ENCODE measurements at regions not wholly inside any gene's neighbourhood (a gene's known extent, or its start where the extent isn't known, plus 50 kb on each side); places are given as distances from the start of the nearest gene placed in this dataset.

DNA sequence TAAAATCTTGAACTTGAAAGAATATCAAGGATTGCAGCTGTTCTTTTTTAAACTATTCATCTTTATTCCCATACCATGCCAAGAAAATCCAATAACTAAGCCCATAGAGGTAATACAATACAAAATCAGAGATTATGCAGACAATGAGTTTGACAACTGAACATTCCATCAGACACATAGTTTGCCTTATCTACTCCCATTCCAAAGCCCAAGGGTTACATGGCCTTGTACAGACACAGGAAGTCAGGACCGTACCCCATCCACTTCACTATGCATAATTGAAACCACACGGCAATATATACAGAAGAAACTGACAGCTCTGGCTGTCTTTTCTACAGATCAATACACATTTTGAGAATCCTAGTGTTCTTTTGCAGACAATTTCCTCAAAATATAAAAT is 181.3 kb downstream of the TMX3 start:
- H3K27ac Mint-ChIP-seq = no peak overlapping the region
- no peak overlapping the region for H3K4me3 Mint-ChIP-seq (ENCODE audit: low read depth)

DNA sequence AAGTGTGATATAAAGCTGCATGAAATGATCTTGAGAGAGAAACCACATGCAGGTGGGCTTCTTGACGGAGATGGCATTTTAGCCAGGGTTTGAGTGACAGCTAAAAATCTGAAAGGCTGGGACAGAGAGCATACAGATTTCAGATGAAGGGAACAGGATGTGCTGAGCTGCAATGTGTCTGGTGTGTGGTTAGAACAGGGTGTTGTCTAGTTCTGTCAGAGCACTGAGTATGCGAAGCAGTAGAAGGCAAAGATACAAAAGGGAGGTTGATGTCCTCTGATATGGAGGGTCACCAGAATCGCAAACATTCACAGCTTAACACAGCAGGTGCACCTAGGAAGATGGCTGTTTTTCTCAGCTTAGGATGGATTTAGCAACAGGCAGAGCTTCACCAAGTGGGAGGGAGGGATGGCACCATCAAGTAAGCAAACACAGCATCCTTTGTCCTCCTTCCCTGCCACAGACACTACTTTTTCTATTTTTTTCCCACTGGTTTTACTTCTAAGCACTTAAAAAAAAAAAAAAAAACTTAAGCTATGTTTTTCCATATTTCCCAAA is 182.5 kb downstream of the TMX3 start:
- Mint-ChIP-seq H3K27ac (no peak overlapping the region), H3K4me3 (ENCODE audit: low read depth) (no peak overlapping the region), H3K36me3 (ENCODE audit: insufficient read depth) (no peaks in the 10 kb centered on the region), H3K4me1 (ENCODE audit: low read depth) (no peaks in the 10 kb centered on the region), H3K9me3 (ENCODE audit: low read depth) (no peaks in the 10 kb centered on the region), H3K27me3 (no peaks in the 10 kb centered on the region)
- no peak for DNase-seq (ENCODE audit: low spot score, unreplicated experiment)
- TF ChIP-seq, protein P1, sequence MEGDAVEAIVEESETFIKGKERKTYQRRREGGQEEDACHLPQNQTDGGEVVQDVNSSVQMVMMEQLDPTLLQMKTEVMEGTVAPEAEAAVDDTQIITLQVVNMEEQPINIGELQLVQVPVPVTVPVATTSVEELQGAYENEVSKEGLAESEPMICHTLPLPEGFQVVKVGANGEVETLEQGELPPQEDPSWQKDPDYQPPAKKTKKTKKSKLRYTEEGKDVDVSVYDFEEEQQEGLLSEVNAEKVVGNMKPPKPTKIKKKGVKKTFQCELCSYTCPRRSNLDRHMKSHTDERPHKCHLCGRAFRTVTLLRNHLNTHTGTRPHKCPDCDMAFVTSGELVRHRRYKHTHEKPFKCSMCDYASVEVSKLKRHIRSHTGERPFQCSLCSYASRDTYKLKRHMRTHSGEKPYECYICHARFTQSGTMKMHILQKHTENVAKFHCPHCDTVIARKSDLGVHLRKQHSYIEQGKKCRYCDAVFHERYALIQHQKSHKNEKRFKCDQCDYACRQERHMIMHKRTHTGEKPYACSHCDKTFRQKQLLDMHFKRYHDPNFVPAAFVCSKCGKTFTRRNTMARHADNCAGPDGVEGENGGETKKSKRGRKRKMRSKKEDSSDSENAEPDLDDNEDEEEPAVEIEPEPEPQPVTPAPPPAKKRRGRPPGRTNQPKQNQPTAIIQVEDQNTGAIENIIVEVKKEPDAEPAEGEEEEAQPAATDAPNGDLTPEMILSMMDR (IDR thresholded peaks at IDR 0.05; ENCODE audit: unreplicated experiment) = no peak

More for the DNA sequence above, 181.3 kb downstream of the TMX3 start:
- TF ChIP-seq, protein P1 (IDR thresholded peaks at IDR 0.05; ENCODE audit: unreplicated experiment) = no peak
- H3K36me3 Mint-ChIP-seq (ENCODE audit: insufficient read depth) = no peaks in the 10 kb centered on the region
- H3K4me1 Mint-ChIP-seq (ENCODE audit: low read depth) = no peaks in the 10 kb centered on the region
- no peak for DNase-seq (ENCODE audit: low spot score, unreplicated experiment)
- H3K27me3 Mint-ChIP-seq = no peaks in the 10 kb centered on the region
- H3K9me3 Mint-ChIP-seq (ENCODE audit: low read depth) = no peaks in the 10 kb centered on the region

DNA sequence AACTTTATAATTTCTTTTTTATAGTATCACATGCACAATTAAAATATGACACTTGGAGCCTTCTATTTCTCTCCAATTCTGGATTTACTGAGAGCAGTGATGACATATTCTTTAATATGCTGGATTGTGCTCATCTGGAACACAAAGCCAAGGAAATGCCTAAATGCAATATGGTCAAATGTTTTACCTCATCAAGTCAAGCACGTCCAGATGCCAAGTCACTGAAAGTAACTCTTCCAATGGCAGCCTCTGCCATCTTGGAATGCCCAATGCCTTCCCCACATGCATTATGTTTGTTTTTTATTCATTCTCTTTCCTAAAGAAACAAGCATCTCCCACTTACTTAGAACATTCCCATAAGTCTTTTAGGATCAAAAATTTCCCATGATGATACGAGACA is 189.8 kb downstream of the TMX3 start:
- H3K27me3 Mint-ChIP-seq = no peaks in the 10 kb centered on the region
- H3K9me3 Mint-ChIP-seq (ENCODE audit: low read depth) = no peaks in the 10 kb centered on the region
- no peaks in the 10 kb centered on the region for H3K36me3 Mint-ChIP-seq (ENCODE audit: insufficient read depth)
- DNase-seq (ENCODE audit: low spot score, unreplicated experiment) = no peak
- TF ChIP-seq, protein P1 (IDR thresholded peaks at IDR 0.05; ENCODE audit: unreplicated experiment) = no peak
- H3K4me3 Mint-ChIP-seq (ENCODE audit: low read depth) = no peak overlapping the region
- H3K27ac Mint-ChIP-seq = no peak overlapping the region
- H3K4me1 Mint-ChIP-seq (ENCODE audit: low read depth) = no peaks in the 10 kb centered on the region

DNA sequence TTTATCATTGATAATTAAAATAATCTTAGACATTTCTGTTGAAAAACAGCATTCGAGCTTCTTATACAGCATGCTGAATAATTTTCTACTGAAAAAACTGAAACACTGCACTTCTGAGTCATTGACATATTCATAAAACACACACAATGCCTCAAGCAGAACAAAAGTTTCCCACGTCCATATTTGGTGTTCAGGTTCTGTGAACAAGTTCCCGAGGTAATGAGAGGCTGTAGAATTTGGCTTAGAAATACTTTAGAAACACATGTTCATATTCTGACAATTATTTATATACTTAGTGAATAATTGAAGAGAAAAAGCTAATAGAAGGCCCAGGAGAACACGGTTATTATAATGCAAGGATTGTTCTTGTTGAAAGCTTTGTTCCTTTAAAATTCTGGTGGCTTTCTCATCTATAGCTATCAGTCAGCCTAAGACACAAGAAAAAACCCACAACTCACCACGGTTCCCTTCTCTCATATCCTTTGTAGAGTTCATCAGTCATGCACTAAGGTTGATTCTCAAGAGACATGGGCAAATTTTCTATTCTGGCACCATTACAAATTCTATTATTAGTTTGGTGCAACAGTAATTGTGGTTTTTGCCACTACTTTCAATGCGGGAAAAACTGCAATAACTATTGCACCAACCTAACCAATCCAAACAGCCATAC is 194.4 kb downstream of the TMX3 start:
- Mint-ChIP-seq H3K36me3 (ENCODE audit: insufficient read depth) (no peaks in the 10 kb centered on the region), H3K9me3 (ENCODE audit: low read depth) (no peaks in the 10 kb centered on the region), H3K27ac (no peak overlapping the region), H3K4me3 (ENCODE audit: low read depth) (no peak overlapping the region), H3K27me3 (no peaks in the 10 kb centered on the region), H3K4me1 (ENCODE audit: low read depth) (no peaks in the 10 kb centered on the region)
- DNase-seq (ENCODE audit: low spot score, unreplicated experiment) = no peak
- TF ChIP-seq, protein P1 (IDR thresholded peaks at IDR 0.05; ENCODE audit: unreplicated experiment) = no peak

DNA sequence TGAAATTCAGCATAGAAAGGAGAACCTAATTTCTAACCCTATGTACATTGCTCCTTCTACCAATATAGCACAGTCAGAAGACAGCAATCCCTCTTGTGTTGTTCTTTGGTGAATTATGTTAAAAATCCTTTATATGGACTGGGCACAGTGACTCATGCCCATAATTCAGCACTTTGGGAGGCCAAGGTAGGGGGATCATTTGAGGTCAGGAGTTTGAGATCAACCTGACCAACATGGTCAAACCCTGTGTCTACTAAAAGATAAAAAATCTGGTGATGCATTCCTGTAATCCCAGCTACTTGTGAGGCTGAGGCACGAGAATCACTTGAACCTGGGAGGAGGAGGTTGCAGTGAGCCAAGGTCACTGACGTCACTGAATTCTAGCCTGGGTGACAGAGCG is 195.6 kb downstream of the TMX3 start:
- H3K36me3 Mint-ChIP-seq (ENCODE audit: insufficient read depth) = no peaks in the 10 kb centered on the region
- no peaks in the 10 kb centered on the region for H3K4me1 Mint-ChIP-seq (ENCODE audit: low read depth)
- no peak overlapping the region for H3K27ac Mint-ChIP-seq
- no peak for DNase-seq (ENCODE audit: low spot score, unreplicated experiment)
- TF ChIP-seq, protein P1 (IDR thresholded peaks at IDR 0.05; ENCODE audit: unreplicated experiment) = no peak
- no peaks in the 10 kb centered on the region for H3K27me3 Mint-ChIP-seq
- H3K4me3 Mint-ChIP-seq (ENCODE audit: low read depth) = no peak overlapping the region
- no peaks in the 10 kb centered on the region for H3K9me3 Mint-ChIP-seq (ENCODE audit: low read depth)

Measured in progenitor cell of endocrine pancreas (in vitro differentiated cells).